22Rv1 (cell line): ENCODE measurements at regions not wholly inside any gene's neighbourhood (a gene's known extent, or its start where the extent isn't known, plus 50 kb on each side); places are given as distances from the start of the nearest gene placed in this dataset.

Experiments
- CTCF ChIP-seq: fragments of 450-650 bp; IDR thresholded peaks from 2 replicates; pipeline ENCODE4 v1.5.1; 2017; ENCODE audit warnings: mild to moderate bottlenecking
- ZFX ChIP-seq: fragments of 450-650 bp; IDR thresholded peaks from 2 replicates; pipeline ENCODE4 v1.6.1; 2017; ENCODE audit warnings: antibody characterized with exemption, borderline replicate concordance

DNA sequence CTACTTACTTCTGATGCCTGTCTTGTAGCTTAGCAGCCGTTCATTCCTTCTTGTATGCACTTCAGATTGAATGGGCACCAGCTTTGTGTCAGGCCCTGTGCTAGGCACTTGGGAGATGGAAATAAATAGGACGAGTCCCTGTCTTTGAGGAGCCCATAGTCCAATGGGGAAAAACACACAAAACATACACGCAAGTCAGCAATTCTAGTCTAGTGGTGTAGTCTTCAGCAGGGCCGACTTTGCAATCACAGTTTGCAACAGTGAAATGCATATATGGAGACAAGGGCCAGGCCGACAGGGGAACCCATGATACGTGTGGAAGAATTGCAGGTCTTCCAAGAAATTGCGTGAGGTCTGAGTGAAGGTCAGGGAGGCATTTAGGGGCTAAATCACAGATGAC is 262.6 kb downstream of the MAF start:
- TF ChIP-seq CTCF = no peak
- TF ChIP-seq ZFX = no peak
